HUES6 (cell line): ENCODE measurements at regions not wholly inside any gene's neighbourhood (a gene's known extent, or its start where the extent isn't known, plus 50 kb on each side); places are given as distances from the start of the nearest gene placed in this dataset.

Experiments used
- H3K27ac ChIP-seq: 2 replicates; pipeline ENCODE4 v1.7.0; 2013; ENCODE audit warnings: low read depth, mild to moderate bottlenecking, low read length, inconsistent platforms
- H3K27me3 ChIP-seq: 2 replicates; pipeline ENCODE4 v1.6.1; 2013; ENCODE audit warnings: low read length; ENCODE audit not compliant: control insufficient read depth, insufficient read depth
- H3K36me3 ChIP-seq: 2 replicates; pipeline ENCODE4 v1.6.1; 2013; ENCODE audit warnings: low read length; ENCODE audit not compliant: control insufficient read depth, insufficient read depth
- H3K4me1 ChIP-seq: 2 replicates; pipeline ENCODE4 v1.6.1; 2013; ENCODE audit warnings: low read length; ENCODE audit not compliant: control insufficient read depth, insufficient read depth
- H3K4me3 ChIP-seq: 2 replicates; pipeline ENCODE4 v1.5.1; 2013; ENCODE audit warnings: low read depth, low read length
- H3K9ac ChIP-seq: one replicate; pipeline ENCODE4 v1.6.1; 2013; ENCODE audit warnings: mild to moderate bottlenecking, low read length
- H3K9me3 ChIP-seq: 2 replicates; pipeline ENCODE4 v1.6.1; 2013; ENCODE audit warnings: low read depth, low read length; ENCODE audit not compliant: control insufficient read depth, insufficient read depth

GRCh38 chr6:113556775-113557174 lies 300.4 kb upstream of the MARCKS start:
- Histone ChIP-seq H3K4me1 (peaks cover 9% of the 10 kb centered on the region), H3K36me3 (no peaks in the 10 kb centered on the region), H3K9ac (no peak overlapping the region), H3K27ac (no peak overlapping the region), H3K9me3 (no peaks in the 10 kb centered on the region), H3K4me3 (no peak overlapping the region), H3K27me3 (no peaks in the 10 kb centered on the region)

- H3K9me3 ChIP-seq = no peaks in the 10 kb centered on the region
- H3K27ac ChIP-seq = no peak overlapping the region
- H3K36me3 ChIP-seq = no peaks in the 10 kb centered on the region
- no peak overlapping the region for H3K9ac ChIP-seq
- no peaks in the 10 kb centered on the region for H3K27me3 ChIP-seq
- no peak overlapping the region for H3K4me3 ChIP-seq
- peaks cover 12% of the 10 kb centered on the region for H3K4me1 ChIP-seq
Observed at GRCh38 chr6:113558431-113558830, 298.7 kb upstream of the MARCKS start.

GRCh38 chr6:113558966-113559365 lies 298.2 kb upstream of the MARCKS start:
- H3K9ac ChIP-seq = no peak overlapping the region
- H3K4me1 ChIP-seq = peaks cover 12% of the 10 kb centered on the region
- no peaks in the 10 kb centered on the region for H3K27me3 ChIP-seq
- no peaks in the 10 kb centered on the region for H3K36me3 ChIP-seq
- no peaks in the 10 kb centered on the region for H3K9me3 ChIP-seq
- no peak overlapping the region for H3K4me3 ChIP-seq
- H3K27ac ChIP-seq = no peak overlapping the region

GRCh38 chr6:113560376-113560775 lies 296.8 kb upstream of the MARCKS start:
- Histone ChIP-seq H3K27me3 (peaks cover 4% of the 10 kb centered on the region), H3K9ac (no peak overlapping the region), H3K9me3 (no peaks in the 10 kb centered on the region), H3K36me3 (no peaks in the 10 kb centered on the region), H3K4me3 (no peak overlapping the region), H3K4me1 (peaks cover 23% of the 10 kb centered on the region), H3K27ac (no peak overlapping the region)

GRCh38 chr6:113560908-113561307 lies 296.2 kb upstream of the MARCKS start:
- Histone ChIP-seq H3K27me3 (peaks cover 9% of the 10 kb centered on the region), H3K9ac (no peak overlapping the region), H3K9me3 (no peaks in the 10 kb centered on the region), H3K27ac (no peak overlapping the region), H3K4me3 (no peak overlapping the region), H3K36me3 (no peaks in the 10 kb centered on the region), H3K4me1 (peaks cover 28% of the 10 kb centered on the region)

GRCh38 chr6:113562248-113562647 lies 294.9 kb upstream of the MARCKS start:
- H3K9me3 ChIP-seq = no peaks in the 10 kb centered on the region
- H3K27me3 ChIP-seq = peaks cover 11% of the 10 kb centered on the region
- no peak overlapping the region for H3K9ac ChIP-seq
- no peaks in the 10 kb centered on the region for H3K36me3 ChIP-seq
- peaks cover 28% of the 10 kb centered on the region for H3K4me1 ChIP-seq
- no peak overlapping the region for H3K27ac ChIP-seq
- no peak overlapping the region for H3K4me3 ChIP-seq

GRCh38 chr6:113564371-113565171 lies 292.6 kb upstream of the MARCKS start:
- H3K27me3 ChIP-seq = peaks cover 11% of the 10 kb centered on the region
- peak overlapping the region; percentile 28 for H3K9ac ChIP-seq
- no peaks in the 10 kb centered on the region for H3K36me3 ChIP-seq
- H3K4me1 ChIP-seq = peaks cover 20% of the 10 kb centered on the region
- no peak overlapping the region for H3K27ac ChIP-seq
- H3K4me3 ChIP-seq = peak overlapping the region; percentile 17
- H3K9me3 ChIP-seq = no peaks in the 10 kb centered on the region

GRCh38 chr6:113565306-113565705 lies 291.8 kb upstream of the MARCKS start:
- Histone ChIP-seq H3K27ac (no peak overlapping the region), H3K4me1 (peaks cover 20% of the 10 kb centered on the region), H3K4me3 (peak overlapping the region; percentile 17), H3K9ac (peak overlapping the region; percentile 2), H3K27me3 (peaks cover 11% of the 10 kb centered on the region), H3K36me3 (no peaks in the 10 kb centered on the region), H3K9me3 (no peaks in the 10 kb centered on the region)

GRCh38 chr6:113570161-113570560 lies 287.0 kb upstream of the MARCKS start:
- Histone ChIP-seq H3K9ac (no peak overlapping the region), H3K9me3 (0 out of 2 replicates have a peak, but pooled peaks cover 5% of the 10 kb centered on the region), H3K27me3 (peaks cover 9% of the 10 kb centered on the region), H3K36me3 (no peaks in the 10 kb centered on the region), H3K4me1 (peaks cover 8% of the 10 kb centered on the region), H3K4me3 (no peak overlapping the region), H3K27ac (no peak overlapping the region)

- no peak overlapping the region for H3K27ac ChIP-seq
- H3K9ac ChIP-seq = no peak overlapping the region
- H3K9me3 ChIP-seq = 0 out of 2 replicates have a peak, but pooled peaks cover 5% of the 10 kb centered on the region
- no peaks in the 10 kb centered on the region for H3K36me3 ChIP-seq
- peaks cover 3% of the 10 kb centered on the region; the same call in 1 of the 2 replicates for H3K4me1 ChIP-seq
- H3K4me3 ChIP-seq = no peak overlapping the region
- peaks cover 4% of the 10 kb centered on the region for H3K27me3 ChIP-seq
Observed at GRCh38 chr6:113570641-113571040, 286.5 kb upstream of the MARCKS start.

GRCh38 chr6:113574147-113574546 lies 283.0 kb upstream of the MARCKS start:
- Histone ChIP-seq H3K27me3 (no peaks in the 10 kb centered on the region), H3K9ac (no peak overlapping the region), H3K4me3 (no peak overlapping the region), H3K36me3 (no peaks in the 10 kb centered on the region), H3K27ac (no peak overlapping the region), H3K4me1 (no peaks in the 10 kb centered on the region), H3K9me3 (peaks cover 10% of the 10 kb centered on the region)
